ENCODE measurements at regions not wholly inside any gene's neighbourhood (a gene's known extent, or its start where the extent isn't known, plus 50 kb on each side); places are given as distances from the start of the nearest gene placed in this dataset.

DNA sequence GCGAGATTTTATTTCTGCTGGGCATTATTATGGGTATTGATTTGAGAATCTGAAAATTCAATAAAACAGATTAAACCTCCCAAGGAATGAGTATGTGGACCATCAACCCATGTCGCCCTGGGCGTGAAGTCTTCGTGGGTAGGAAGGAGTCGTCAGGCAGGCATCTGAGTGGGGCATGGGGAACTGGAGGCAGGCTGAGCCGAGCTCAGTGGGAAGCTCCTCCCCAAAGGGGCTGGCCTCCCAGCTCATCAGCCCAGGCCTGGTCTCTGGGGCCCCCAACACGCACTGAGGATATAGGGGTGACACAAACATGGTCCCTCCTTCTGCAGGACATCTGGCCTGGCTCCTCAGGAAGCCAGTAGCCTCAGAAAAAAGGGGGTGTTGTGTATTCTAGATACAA is 265.2 kb downstream of the TFCP2L1 start:
- TF ChIP-seq, protein P1, sequence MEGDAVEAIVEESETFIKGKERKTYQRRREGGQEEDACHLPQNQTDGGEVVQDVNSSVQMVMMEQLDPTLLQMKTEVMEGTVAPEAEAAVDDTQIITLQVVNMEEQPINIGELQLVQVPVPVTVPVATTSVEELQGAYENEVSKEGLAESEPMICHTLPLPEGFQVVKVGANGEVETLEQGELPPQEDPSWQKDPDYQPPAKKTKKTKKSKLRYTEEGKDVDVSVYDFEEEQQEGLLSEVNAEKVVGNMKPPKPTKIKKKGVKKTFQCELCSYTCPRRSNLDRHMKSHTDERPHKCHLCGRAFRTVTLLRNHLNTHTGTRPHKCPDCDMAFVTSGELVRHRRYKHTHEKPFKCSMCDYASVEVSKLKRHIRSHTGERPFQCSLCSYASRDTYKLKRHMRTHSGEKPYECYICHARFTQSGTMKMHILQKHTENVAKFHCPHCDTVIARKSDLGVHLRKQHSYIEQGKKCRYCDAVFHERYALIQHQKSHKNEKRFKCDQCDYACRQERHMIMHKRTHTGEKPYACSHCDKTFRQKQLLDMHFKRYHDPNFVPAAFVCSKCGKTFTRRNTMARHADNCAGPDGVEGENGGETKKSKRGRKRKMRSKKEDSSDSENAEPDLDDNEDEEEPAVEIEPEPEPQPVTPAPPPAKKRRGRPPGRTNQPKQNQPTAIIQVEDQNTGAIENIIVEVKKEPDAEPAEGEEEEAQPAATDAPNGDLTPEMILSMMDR (IDR thresholded peaks at IDR 0.05), result no peak
- TF ChIP-seq POLR2A (IDR thresholded peaks at IDR 0.05), result no peak
